Chondrocyte (in vitro differentiated cells): ENCODE measurements at regions not wholly inside any gene's neighbourhood (a gene's known extent, or its start where the extent isn't known, plus 50 kb on each side); places are given as distances from the start of the nearest gene placed in this dataset.

Experiments used
- DNase-seq: peaks from one replicate; pipeline ENCODE4 v3.0.0; 2021; ENCODE audit warnings: mixed read lengths, low spot score
- H3K27ac Mint-ChIP-seq: one replicate; pipeline ENCODE4 v1.8.0; 2021; ENCODE audit warnings: mild to moderate bottlenecking, moderate library complexity, mixed read lengths; ENCODE audit not compliant: unreplicated experiment
- H3K27me3 Mint-ChIP-seq: 2 replicates; pipeline ENCODE4 v1.8.0; 2021; ENCODE audit warnings: low read depth, mixed read lengths
- H3K36me3 Mint-ChIP-seq: 2 replicates; pipeline ENCODE4 v1.8.0; 2021; ENCODE audit warnings: low read depth, mixed read lengths
- H3K4me1 Mint-ChIP-seq: 2 replicates; pipeline ENCODE4 v1.8.0; 2021; ENCODE audit warnings: low read depth, mild to moderate bottlenecking, mixed read lengths
- H3K4me3 Mint-ChIP-seq: one replicate; pipeline ENCODE4 v1.8.0; 2021; ENCODE audit warnings: mild to moderate bottlenecking, moderate library complexity, mixed read lengths; ENCODE audit not compliant: unreplicated experiment
- H3K9me3 Mint-ChIP-seq: 2 replicates; pipeline ENCODE4 v1.8.0; 2021; ENCODE audit warnings: low read depth, mixed read lengths
- CTCF ChIP-seq: fragments of 200-600 bp; sonication (generic); IDR thresholded peaks from 2 replicates; pipeline ENCODE4 v1.5.0; 2021; ENCODE audit warnings: antibody characterized with exemption, mild to moderate bottlenecking, moderate library complexity

GRCh38 chr3:22361521-22361920 lies 610.5 kb upstream of the ZNF385D start:
- no peak overlapping the region for H3K4me3 Mint-ChIP-seq
- peaks cover 7% of the 10 kb centered on the region for H3K4me1 Mint-ChIP-seq
- TF ChIP-seq CTCF: no peak
- no peak overlapping the region for H3K27ac Mint-ChIP-seq
- H3K36me3 Mint-ChIP-seq: no peaks in the 10 kb centered on the region
- peaks cover under 1% of the 10 kb centered on the region for H3K9me3 Mint-ChIP-seq
- DNase-seq: no peak
- H3K27me3 Mint-ChIP-seq: peaks cover 14% of the 10 kb centered on the region

GRCh38 chr3:22364851-22365250 lies 613.8 kb upstream of the ZNF385D start:
- TF ChIP-seq CTCF: no peak
- no peak overlapping the region for H3K27ac Mint-ChIP-seq
- H3K36me3 Mint-ChIP-seq: no peaks in the 10 kb centered on the region
- H3K4me3 Mint-ChIP-seq: no peak overlapping the region
- H3K9me3 Mint-ChIP-seq: peaks cover 3% of the 10 kb centered on the region
- peaks cover 14% of the 10 kb centered on the region for H3K27me3 Mint-ChIP-seq
- no peak for DNase-seq
- H3K4me1 Mint-ChIP-seq: peaks cover 7% of the 10 kb centered on the region

GRCh38 chr3:22366781-22367180 lies 615.8 kb upstream of the ZNF385D start:
- no peak for DNase-seq
- H3K36me3 Mint-ChIP-seq: no peaks in the 10 kb centered on the region
- H3K27ac Mint-ChIP-seq: no peak overlapping the region
- no peak for TF ChIP-seq CTCF
- H3K9me3 Mint-ChIP-seq: peaks cover 3% of the 10 kb centered on the region
- H3K4me3 Mint-ChIP-seq: no peak overlapping the region
- H3K27me3 Mint-ChIP-seq: peaks cover 26% of the 10 kb centered on the region
- H3K4me1 Mint-ChIP-seq: peaks cover 6% of the 10 kb centered on the region

GRCh38 chr3:22371036-22371435 lies 620.0 kb upstream of the ZNF385D start:
- no peak for DNase-seq
- Mint-ChIP-seq H3K4me1 (peaks cover 18% of the 10 kb centered on the region), H3K9me3 (peaks cover 3% of the 10 kb centered on the region), H3K27me3 (peaks cover 41% of the 10 kb centered on the region), H3K27ac (no peak overlapping the region), H3K4me3 (no peak overlapping the region), H3K36me3 (no peaks in the 10 kb centered on the region)
- no peak for TF ChIP-seq CTCF

- no peak for TF ChIP-seq CTCF
- Mint-ChIP-seq H3K27me3 (peaks cover 39% of the 10 kb centered on the region), H3K36me3 (no peaks in the 10 kb centered on the region), H3K9me3 (no peaks in the 10 kb centered on the region), H3K4me1 (peaks cover 22% of the 10 kb centered on the region), H3K27ac (no peak overlapping the region), H3K4me3 (peak overlapping the region; percentile 54)
- DNase-seq: peak; percentile 92
These were observed 620.7 kb upstream of the ZNF385D start for GRCh38 chr3:22371607-22372291.
